ENCODE measurements at regions not wholly inside any gene's neighbourhood (a gene's known extent, or its start where the extent isn't known, plus 50 kb on each side); places are given as distances from the start of the nearest gene placed in this dataset.

DNA sequence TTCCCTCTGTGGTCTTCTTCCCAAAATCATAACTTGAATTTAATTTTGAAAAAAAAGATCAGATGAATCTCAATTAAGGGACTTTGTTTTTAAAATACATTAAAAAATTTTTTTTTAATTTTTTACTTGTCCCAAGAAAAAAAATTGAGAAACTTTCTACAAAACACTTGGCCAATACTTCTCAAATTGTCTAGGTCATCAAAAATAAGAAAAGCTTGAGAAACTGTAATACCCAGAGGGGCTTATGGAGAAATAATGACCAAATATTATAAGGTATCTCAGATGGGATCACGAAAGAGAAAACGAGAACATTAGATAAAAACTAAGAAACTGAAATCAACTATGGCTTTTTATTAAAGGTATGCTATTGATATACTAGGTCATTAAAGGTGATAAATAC is 835.0 kb downstream of the GATA3 start:
- TF ChIP-seq, protein P1, sequence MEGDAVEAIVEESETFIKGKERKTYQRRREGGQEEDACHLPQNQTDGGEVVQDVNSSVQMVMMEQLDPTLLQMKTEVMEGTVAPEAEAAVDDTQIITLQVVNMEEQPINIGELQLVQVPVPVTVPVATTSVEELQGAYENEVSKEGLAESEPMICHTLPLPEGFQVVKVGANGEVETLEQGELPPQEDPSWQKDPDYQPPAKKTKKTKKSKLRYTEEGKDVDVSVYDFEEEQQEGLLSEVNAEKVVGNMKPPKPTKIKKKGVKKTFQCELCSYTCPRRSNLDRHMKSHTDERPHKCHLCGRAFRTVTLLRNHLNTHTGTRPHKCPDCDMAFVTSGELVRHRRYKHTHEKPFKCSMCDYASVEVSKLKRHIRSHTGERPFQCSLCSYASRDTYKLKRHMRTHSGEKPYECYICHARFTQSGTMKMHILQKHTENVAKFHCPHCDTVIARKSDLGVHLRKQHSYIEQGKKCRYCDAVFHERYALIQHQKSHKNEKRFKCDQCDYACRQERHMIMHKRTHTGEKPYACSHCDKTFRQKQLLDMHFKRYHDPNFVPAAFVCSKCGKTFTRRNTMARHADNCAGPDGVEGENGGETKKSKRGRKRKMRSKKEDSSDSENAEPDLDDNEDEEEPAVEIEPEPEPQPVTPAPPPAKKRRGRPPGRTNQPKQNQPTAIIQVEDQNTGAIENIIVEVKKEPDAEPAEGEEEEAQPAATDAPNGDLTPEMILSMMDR (IDR thresholded peaks at IDR 0.05): no peak
- no peak for TF ChIP-seq POLR2A (IDR thresholded peaks at IDR 0.05)
